Ovary (tissue), 3 donors: ENCODE measurements at regions not wholly inside any gene's neighbourhood (a gene's known extent, or its start where the extent isn't known, plus 50 kb on each side); places are given as distances from the start of the nearest gene placed in this dataset.

Experiments used
- CTCF ChIP-seq, 3 donors: fragments of 450-650 bp in 2 of 3; fragments of 200-600 bp in 1 of 3; IDR thresholded peaks; one replicate each; pipeline versions ENCODE4 v1.5.1 to v1.8.0; 2016 to 2022; ENCODE audit warnings: antibody characterized with exemption in 3 of 3, mild to moderate bottlenecking in 1 of 3
- EP300 ChIP-seq: sonication (generic); formaldehyde crosslinking; IDR thresholded peaks from one replicate; pipeline ENCODE4 v1.6.1; 2017; ENCODE audit warnings: antibody characterized with exemption
- POLR2A ChIP-seq: fragments of 450-650 bp; IDR thresholded peaks from one replicate; pipeline ENCODE4 v1.6.1; 2017; ENCODE audit warnings: antibody characterized with exemption, mild to moderate bottlenecking, moderate library complexity
- donor health status: DM: no; HTN: no; CAD: no.

DNA sequence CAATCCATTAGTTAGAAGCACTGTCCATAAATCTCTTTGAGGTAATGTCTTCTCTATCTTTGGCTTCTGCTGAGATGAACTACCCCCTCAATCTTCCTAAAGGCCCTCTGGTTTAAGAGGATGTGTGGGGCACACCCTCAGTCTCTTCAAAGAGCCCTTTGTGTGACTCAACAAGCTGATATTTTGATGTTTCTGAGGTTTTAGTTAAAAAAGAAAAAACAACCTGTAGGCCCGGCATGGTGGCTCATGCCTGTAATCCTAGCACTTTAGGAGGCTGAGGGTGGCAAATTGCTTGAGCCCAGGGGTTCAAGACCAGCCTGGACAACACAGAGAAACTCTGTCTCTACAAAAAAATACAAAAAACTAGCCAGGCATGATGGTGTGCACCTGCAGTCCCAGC, 593.5 kb downstream of the TMEM182 start:
- TF ChIP-seq CTCF (IDR thresholded peaks at IDR 0.05) (no peak), POLR2A (no peak), EP300 (no peak)
